ENCODE measurements at regions not wholly inside any gene's neighbourhood (a gene's known extent, or its start where the extent isn't known, plus 50 kb on each side); places are given as distances from the start of the nearest gene placed in this dataset.
"Not testable (repeated sequence)": the region's sequence is repeated elsewhere in the genome, so short reads cannot be mapped to it uniquely, and the experiment has no call there.

- DNase-seq (ENCODE audit: insufficient read length) (no peak), FAIRE-seq (no peak)
- no peak for TF ChIP-seq POLR2A (IDR thresholded peaks at IDR 0.05; ENCODE audit: low read depth, low read length)
- TF ChIP-seq POLR2AphosphoS5 (IDR thresholded peaks at IDR 0.05; ENCODE audit: low read depth, low read length), result no peak
- no peak for TF ChIP-seq TAF1 (IDR thresholded peaks at IDR 0.05; ENCODE audit: borderline replicate concordance, low read depth, low read length)
Measured at GRCh38 chr5:90279091-90279490, 130.5 kb downstream of the CETN3 start.

- no peak for TF ChIP-seq POLR2A (IDR thresholded peaks at IDR 0.05; ENCODE audit: low read depth, low read length)
- no peak for TF ChIP-seq TAF1 (IDR thresholded peaks at IDR 0.05; ENCODE audit: borderline replicate concordance, low read depth, low read length)
- TF ChIP-seq POLR2AphosphoS5 (IDR thresholded peaks at IDR 0.05; ENCODE audit: low read depth, low read length), result no peak
- no peak for FAIRE-seq
Measured at GRCh38 chr5:90274216-90274615, 135.3 kb downstream of the CETN3 start.

DNA sequence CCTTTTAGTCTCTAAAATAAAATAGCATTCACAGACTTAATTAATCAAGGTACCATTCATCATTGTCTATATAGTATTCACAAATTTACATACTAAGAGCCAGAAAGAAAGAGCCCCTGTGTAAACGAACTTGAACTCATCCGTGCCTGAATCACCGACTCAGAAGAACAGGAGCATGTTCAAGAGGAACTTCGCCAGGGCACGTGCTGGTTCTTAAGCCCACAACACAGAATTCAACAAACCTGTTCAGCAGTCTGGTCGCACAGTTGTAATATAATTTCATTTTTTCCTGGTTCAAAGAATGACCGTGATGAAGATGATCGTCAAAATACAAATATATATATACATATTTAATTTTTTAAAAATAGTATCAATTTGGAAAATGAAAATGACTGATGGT is 141.9 kb downstream of the CETN3 start:
- no peak for FAIRE-seq
- no peak for DNase-seq (ENCODE audit: insufficient read length)
- TF ChIP-seq TAF1 (IDR thresholded peaks at IDR 0.05; ENCODE audit: borderline replicate concordance, low read depth, low read length) (no peak), POLR2AphosphoS5 (IDR thresholded peaks at IDR 0.05; ENCODE audit: low read depth, low read length) (no peak), POLR2A (IDR thresholded peaks at IDR 0.05; ENCODE audit: low read depth, low read length) (no peak)

More at GRCh38 chr5:90274216-90274615, 135.3 kb downstream of the CETN3 start:
- DNase-seq (ENCODE audit: insufficient read length), result no peak

GRCh38 chr5:90265545-90265857 is 144.1 kb downstream of the CETN3 start:
- FAIRE-seq (no peak), DNase-seq (ENCODE audit: insufficient read length) (no peak)
- no peak for TF ChIP-seq POLR2AphosphoS5 (IDR thresholded peaks at IDR 0.05; ENCODE audit: low read depth, low read length)

DNA sequence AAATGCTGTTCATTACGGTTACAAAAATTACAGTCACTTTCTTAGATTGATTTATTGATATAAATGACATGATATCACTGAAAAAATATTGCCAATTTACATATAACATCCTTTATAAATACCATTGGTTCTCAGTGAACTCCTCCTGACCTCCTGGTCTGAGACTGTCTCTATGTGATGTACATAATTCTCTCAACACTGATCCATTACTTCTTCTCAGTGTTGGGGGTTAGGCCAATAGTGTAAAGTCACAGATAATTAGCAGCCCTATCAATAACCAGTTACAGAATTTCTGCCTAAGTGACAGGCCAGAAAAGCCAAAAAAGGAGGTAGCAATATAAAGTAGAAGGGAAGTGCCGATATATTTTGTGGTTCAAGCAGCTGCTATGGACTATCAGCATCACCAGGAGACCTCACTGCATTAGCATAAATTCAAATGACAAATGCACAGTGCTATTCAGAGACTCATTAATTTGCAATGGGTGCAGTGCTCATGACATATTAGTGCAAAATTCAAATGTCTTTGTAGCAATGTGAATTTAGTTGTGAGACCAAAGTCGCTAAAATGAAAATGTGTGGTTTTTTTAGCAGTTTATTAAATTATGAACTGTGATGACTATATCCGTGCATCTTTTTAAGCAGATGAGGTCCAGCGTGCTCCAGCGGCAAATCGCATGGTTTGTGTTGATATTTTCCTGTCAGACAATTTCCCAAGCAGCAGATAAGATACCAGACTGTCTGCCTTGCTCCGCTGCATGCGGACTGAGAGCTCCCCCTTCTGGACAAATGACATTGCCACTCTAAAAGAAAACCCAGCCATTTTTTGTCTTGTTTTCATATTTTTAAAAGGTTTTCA is 144.6 kb downstream of the CETN3 start:
- no peak for DNase-seq (ENCODE audit: insufficient read length)
- FAIRE-seq, result peak; percentile 92
- TF ChIP-seq POLR2AphosphoS5 (IDR thresholded peaks at IDR 0.05; ENCODE audit: low read depth, low read length) (no peak), POLR2A (IDR thresholded peaks at IDR 0.05; ENCODE audit: low read depth, low read length) (no peak), TAF1 (IDR thresholded peaks at IDR 0.05; ENCODE audit: borderline replicate concordance, low read depth, low read length) (no peak)

DNA sequence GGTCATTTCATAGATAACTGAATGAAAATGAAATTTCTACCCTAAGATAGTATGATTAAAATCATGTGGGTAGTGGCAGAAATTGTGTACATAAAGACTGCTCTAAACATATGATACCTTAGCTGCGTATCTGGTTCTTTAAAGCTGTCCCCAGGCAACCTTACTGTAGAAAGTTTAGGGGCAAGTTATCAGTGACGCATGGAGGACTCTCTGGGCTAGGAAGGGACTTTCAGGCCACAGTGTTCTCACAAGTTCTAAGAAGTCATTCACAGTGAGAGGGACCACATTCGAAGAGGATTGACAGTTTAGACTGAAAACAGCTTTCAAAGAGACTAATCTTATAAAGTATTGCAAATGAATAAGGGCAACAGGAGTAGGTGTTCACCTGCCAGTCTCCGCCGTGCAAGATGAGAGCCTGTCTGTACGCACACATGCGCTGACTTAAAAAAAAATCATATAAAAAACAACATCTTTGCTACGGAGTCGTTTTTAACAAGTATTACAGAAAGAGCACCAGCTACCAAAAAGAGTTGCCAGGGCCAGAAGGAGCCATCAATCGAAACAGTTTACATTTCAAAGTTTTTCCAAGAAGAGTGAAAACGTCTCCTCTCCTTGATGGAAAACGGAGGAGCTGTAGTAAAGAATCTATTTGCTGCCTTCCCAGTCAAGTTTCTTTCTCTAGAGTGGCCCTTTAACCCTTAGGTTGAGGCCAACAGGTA is 146.3 kb downstream of the CETN3 start:
- no peak for TF ChIP-seq POLR2AphosphoS5 (IDR thresholded peaks at IDR 0.05; ENCODE audit: low read depth, low read length)
- no peak for FAIRE-seq
- DNase-seq (ENCODE audit: insufficient read length), result no peak

- no peak for DNase-seq (ENCODE audit: insufficient read length)
- no peak for FAIRE-seq
Measured at GRCh38 chr5:90251447-90251846, 158.1 kb downstream of the CETN3 start.

DNA sequence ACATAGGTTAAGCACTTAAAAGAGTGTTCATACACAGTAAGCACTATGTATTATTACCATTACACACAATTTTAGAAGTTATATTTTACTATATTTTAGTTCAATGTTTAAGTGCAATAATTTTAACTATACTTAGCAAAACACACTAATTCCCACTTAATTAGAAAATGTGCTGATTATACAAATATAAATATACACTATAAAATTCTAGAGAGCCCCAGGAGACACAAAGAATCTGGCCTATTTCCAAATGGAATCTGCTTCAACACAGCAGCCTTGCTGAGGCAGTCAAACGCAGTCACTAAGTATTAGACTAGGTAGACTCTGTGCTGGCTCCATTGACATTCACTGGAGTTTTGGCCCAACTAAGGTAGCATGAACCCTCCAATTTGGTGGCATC is 160.9 kb downstream of the CETN3 start:
- no peak for DNase-seq (ENCODE audit: insufficient read length)
- no peak for TF ChIP-seq POLR2AphosphoS5 (IDR thresholded peaks at IDR 0.05; ENCODE audit: low read depth, low read length)
- TF ChIP-seq TAF1 (IDR thresholded peaks at IDR 0.05; ENCODE audit: borderline replicate concordance, low read depth, low read length), result no peak
- no peak for TF ChIP-seq POLR2A (IDR thresholded peaks at IDR 0.05; ENCODE audit: low read depth, low read length)
- no peak for FAIRE-seq

More at GRCh38 chr5:90251447-90251846, 158.1 kb downstream of the CETN3 start:
- TF ChIP-seq POLR2AphosphoS5 (IDR thresholded peaks at IDR 0.05; ENCODE audit: low read depth, low read length), result no peak
- TF ChIP-seq POLR2A (IDR thresholded peaks at IDR 0.05; ENCODE audit: low read depth, low read length), result no peak
- TF ChIP-seq TAF1 (IDR thresholded peaks at IDR 0.05; ENCODE audit: borderline replicate concordance, low read depth, low read length), result no peak

GRCh38 chr5:90243848-90244247 is 165.7 kb downstream of the CETN3 start:
- DNase-seq (ENCODE audit: insufficient read length); FAIRE-seq: not testable (repeated sequence)

- TF ChIP-seq POLR2A (IDR thresholded peaks at IDR 0.05; ENCODE audit: low read depth, low read length) (no peak), TAF1 (IDR thresholded peaks at IDR 0.05; ENCODE audit: borderline replicate concordance, low read depth, low read length) (no peak), POLR2AphosphoS5 (IDR thresholded peaks at IDR 0.05; ENCODE audit: low read depth, low read length) (no peak)
- DNase-seq (ENCODE audit: insufficient read length) (no peak), FAIRE-seq (no peak)
Measured at GRCh38 chr5:90233476-90233875, 176.1 kb downstream of the CETN3 start.

DNA sequence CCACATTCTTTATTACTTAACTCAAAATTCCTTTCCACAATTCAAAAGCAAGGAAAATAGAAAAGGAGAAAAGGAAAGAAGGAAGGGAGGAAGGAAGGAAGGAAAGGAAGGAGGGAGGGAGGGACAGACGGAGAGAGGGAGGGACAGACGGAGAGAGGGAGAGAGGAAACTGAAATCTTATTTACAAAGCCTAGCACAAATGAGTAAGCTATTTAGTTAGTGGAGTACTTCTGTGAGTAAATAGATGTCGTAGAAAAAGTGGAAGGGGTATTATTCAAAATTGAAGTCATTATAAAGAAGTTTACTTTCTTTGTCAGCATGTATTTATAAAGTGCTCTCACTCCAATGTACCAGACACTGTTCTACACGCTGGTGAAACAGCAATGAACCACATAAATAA is 177.9 kb downstream of the CETN3 start:
- FAIRE-seq, result no peak
- TF ChIP-seq POLR2AphosphoS5 (IDR thresholded peaks at IDR 0.05; ENCODE audit: low read depth, low read length), result no peak
- TF ChIP-seq POLR2A (IDR thresholded peaks at IDR 0.05; ENCODE audit: low read depth, low read length), result no peak
- TF ChIP-seq TAF1 (IDR thresholded peaks at IDR 0.05; ENCODE audit: borderline replicate concordance, low read depth, low read length), result no peak
- DNase-seq (ENCODE audit: insufficient read length), result no peak

- no peak for TF ChIP-seq POLR2AphosphoS5 (IDR thresholded peaks at IDR 0.05; ENCODE audit: low read depth, low read length)
- TF ChIP-seq POLR2A (IDR thresholded peaks at IDR 0.05; ENCODE audit: low read depth, low read length), result no peak
- no peak for TF ChIP-seq TAF1 (IDR thresholded peaks at IDR 0.05; ENCODE audit: borderline replicate concordance, low read depth, low read length)
- DNase-seq (ENCODE audit: insufficient read length) (no peak), FAIRE-seq (no peak)
Measured at GRCh38 chr5:90227683-90228082, 181.9 kb downstream of the CETN3 start.

Data from GM12892 (cell line).